ENCODE measurements at regions not wholly inside any gene's neighbourhood (a gene's known extent, or its start where the extent isn't known, plus 50 kb on each side); places are given as distances from the start of the nearest gene placed in this dataset.

GRCh38 chr4:71691416-71692073, 92.3 kb downstream of the GC start:
- no peak for TF ChIP-seq CTCF (IDR thresholded peaks at IDR 0.05; ENCODE audit: insufficient read depth, low read length, missing control alignments)
- H3K4me3 ChIP-seq (ENCODE audit: low read depth, low read length), result no peak overlapping the region
- no peak for DNase-seq (ENCODE audit: low read depth, low spot score)
- ChIA-PET CTCF (interaction anchor here (0.8 to 1.2 kb wide), 2 partner anchors 14 to 18 kb away, joined by 3 read pairs; no protein-coding TSS in a partner anchor), POLR2A (no interaction called here)

GRCh38 chr4:71689822-71690221, 94.1 kb downstream of the GC start:
- DNase-seq (ENCODE audit: low read depth, low spot score), result no peak
- ChIA-PET POLR2A (no interaction called here), CTCF (no interaction called here)

GRCh38 chr4:71687056-71687455, 96.8 kb downstream of the GC start:
- no peak for TF ChIP-seq CTCF (IDR thresholded peaks at IDR 0.05; ENCODE audit: insufficient read depth, low read length, missing control alignments)
- ChIA-PET POLR2A (no interaction called here), CTCF (no interaction called here)
- no peak for DNase-seq (ENCODE audit: low read depth, low spot score)
- no peak overlapping the region for H3K4me3 ChIP-seq (ENCODE audit: low read depth, low read length)

More at GRCh38 chr4:71689822-71690221, 94.1 kb downstream of the GC start:
- TF ChIP-seq CTCF (IDR thresholded peaks at IDR 0.05; ENCODE audit: insufficient read depth, low read length, missing control alignments), result no peak
- no peak overlapping the region for H3K4me3 ChIP-seq (ENCODE audit: low read depth, low read length)

GRCh38 chr4:71685975-71686374, 97.9 kb downstream of the GC start:
- TF ChIP-seq CTCF (IDR thresholded peaks at IDR 0.05; ENCODE audit: insufficient read depth, low read length, missing control alignments), result no peak
- ChIA-PET CTCF (no interaction called here), POLR2A (no interaction called here)

GRCh38 chr4:71683309-71683708, 100.6 kb downstream of the GC start:
- no peak overlapping the region for H3K4me3 ChIP-seq (ENCODE audit: low read depth, low read length)
- no peak for DNase-seq (ENCODE audit: low read depth, low spot score)
- ChIA-PET CTCF (no interaction called here), POLR2A (no interaction called here)
- no peak for TF ChIP-seq CTCF (IDR thresholded peaks at IDR 0.05; ENCODE audit: insufficient read depth, low read length, missing control alignments)

More at GRCh38 chr4:71685975-71686374, 97.9 kb downstream of the GC start:
- no peak overlapping the region for H3K4me3 ChIP-seq (ENCODE audit: low read depth, low read length)
- no peak for DNase-seq (ENCODE audit: low read depth, low spot score)

- POLR2A ChIA-PET, result no interaction called here
- DNase-seq (ENCODE audit: low read depth, low spot score), result no peak
Observed at GRCh38 chr4:71680706-71681105, 103.2 kb downstream of the GC start.

More at GRCh38 chr4:71680706-71681105, 103.2 kb downstream of the GC start:
- no peak overlapping the region for H3K4me3 ChIP-seq (ENCODE audit: low read depth, low read length)
- CTCF ChIA-PET, result no interaction called here
- TF ChIP-seq CTCF (IDR thresholded peaks at IDR 0.05; ENCODE audit: insufficient read depth, low read length, missing control alignments), result no peak

Measured in AG04449 (cell line).